SK-N-SH (cell line): ENCODE measurements at regions not wholly inside any gene's neighbourhood (a gene's known extent, or its start where the extent isn't known, plus 50 kb on each side); places are given as distances from the start of the nearest gene placed in this dataset.

Source experiments
- CTCF ChIA-PET: fragments of 300-600, 350-600 bp; formaldehyde crosslinking; extraction: SDS; loops from one replicate; lab custom pipeline; 2021; lab: Yijun Ruan, JAX
- POLR2A ChIA-PET: fragments of 350-600 bp; sonication (Branson Sonifier 250); formaldehyde crosslinking; extraction: SDS; loops from one replicate; lab custom pipeline; 2020; ENCODE audit warnings: antibody characterized with exemption, inconsistent platforms; lab: Yijun Ruan, JAX
- DNase-seq: peaks from one replicate; pipeline ENCODE4 v3.0.0; 2012
- H2AFZ ChIP-seq: fragments of 200-600 bp; sonication (generic); 2 replicates; pipeline ENCODE4 v1.8.1; 2016; ENCODE audit warnings: antibody characterized with exemption, mild to moderate bottlenecking, low read depth
- H3F3A ChIP-seq: fragments of 200-600 bp; sonication (generic); replicated peaks from 2 replicates; pipeline ENCODE3; 2016; ENCODE audit warnings: antibody characterized with exemption, mild to moderate bottlenecking; ENCODE audit not compliant: insufficient read depth
- H3K27ac ChIP-seq, 2 experiments: fragments of 200-500 bp in 1 of 2; fragments of 200-600 bp in 1 of 2; sonication (Bioruptor generic) in 1 of 2; sonication (generic), shearing (Covaris generic) in 1 of 2; 2 replicates each; pipeline versions ENCODE4 v1.5.1 to v1.6.1; 2014 to 2016; ENCODE audit warnings: low read depth in 2 of 2, inconsistent platforms in 1 of 2, low read length in 1 of 2, mild to moderate bottlenecking in 1 of 2, mixed read lengths in 1 of 2
- H3K27me3 ChIP-seq: fragments of 200-600 bp; sonication (generic), shearing (Covaris generic); 2 replicates; pipeline ENCODE4 v1.6.1; 2016; ENCODE audit warnings: mixed run types; ENCODE audit not compliant: insufficient read depth
- H3K36me3 ChIP-seq, 2 experiments: fragments of 200-500 bp in 1 of 2; fragments of 200-600 bp in 1 of 2; sonication (Bioruptor generic) in 1 of 2; sonication (generic) in 1 of 2; replicated peaks in 1 of 2; 2 replicates each; pipeline versions ENCODE3 to v1.5.1; 2014 to 2016; ENCODE audit warnings: low read length in 1 of 2, mild to moderate bottlenecking in 1 of 2; ENCODE audit not compliant: insufficient read depth in 2 of 2, control insufficient read depth in 1 of 2
- H3K4me1 ChIP-seq, 2 experiments: fragments of 200-500 bp in 1 of 2; fragments of 200-600 bp in 1 of 2; sonication (Bioruptor generic) in 1 of 2; sonication (generic), shearing (Covaris generic) in 1 of 2; 2 replicates each; pipeline versions ENCODE4 v1.5.1 to v1.6.1; 2014 to 2016; ENCODE audit warnings: low read depth in 1 of 2, low read length in 1 of 2, mixed run types in 1 of 2; ENCODE audit not compliant: insufficient read depth in 2 of 2, control insufficient read depth in 1 of 2
- H3K4me2 ChIP-seq: fragments of 200-600 bp; sonication (generic), shearing (Covaris generic); 2 replicates; pipeline ENCODE4 v1.6.1; 2017; ENCODE audit warnings: mixed run types
- H3K4me3 ChIP-seq, 2 experiments: fragments of 200-500 bp in 1 of 2; fragments of 200-600 bp in 1 of 2; sonication (Bioruptor generic) in 1 of 2; sonication (generic), shearing (Covaris generic) in 1 of 2; 2 replicates each; pipeline versions ENCODE4 v1.5.1 to v1.8.1; 2014 to 2016; ENCODE audit warnings: low read depth in 2 of 2, inconsistent platforms in 1 of 2, low read length in 1 of 2, mild to moderate bottlenecking in 1 of 2, mixed read lengths in 1 of 2, moderate library complexity in 1 of 2
- H3K79me2 ChIP-seq: fragments of 200-600 bp; sonication (generic); 2 replicates; pipeline ENCODE4 v1.8.1; 2017; ENCODE audit warnings: mild to moderate bottlenecking; ENCODE audit not compliant: insufficient read depth
- H3K9ac ChIP-seq: fragments of 200-600 bp; sonication (generic); 2 replicates; pipeline ENCODE4 v1.6.1; 2017; ENCODE audit warnings: mixed run types
- H3K9me2 ChIP-seq: fragments of 200-600 bp; sonication (generic); 2 replicates; pipeline ENCODE4 v1.6.1; 2017; ENCODE audit warnings: mixed run types
- H3K9me3 ChIP-seq: fragments of 200-600 bp; sonication (generic); 2 replicates; pipeline ENCODE4 v1.6.1; 2017; ENCODE audit warnings: mixed run types, mild to moderate bottlenecking, moderate library complexity
- H4K20me1 ChIP-seq: fragments of 200-600 bp; sonication (generic); 2 replicates; pipeline ENCODE4 v1.6.1; 2017; ENCODE audit warnings: mild to moderate bottlenecking, mixed run types; ENCODE audit not compliant: insufficient read depth
- CHD2 ChIP-seq: fragments of 150-350 bp; IDR thresholded peaks from 2 replicates; pipeline ENCODE4 v1.6.1; 2018; ENCODE audit warnings: low read length; ENCODE audit not compliant: partially characterized antibody
- EZH2phosphoT487 ChIP-seq: fragments of 200-600 bp; sonication (generic); IDR thresholded peaks from 2 replicates; pipeline ENCODE4 v1.6.1; 2017; ENCODE audit warnings: low read depth, mixed run types, mild to moderate bottlenecking, antibody characterized with exemption, moderate library complexity, borderline replicate concordance
- FOSL2 ChIP-seq: IDR thresholded peaks from 2 replicates; pipeline ENCODE4 v1.4.0; 2012; ENCODE audit warnings: low read depth, mild to moderate bottlenecking, moderate library complexity, borderline replicate concordance
- FOXJ3 ChIP-seq: sonication (generic); formaldehyde crosslinking; IDR thresholded peaks from 2 replicates; pipeline ENCODE4 v1.5.1; 2020; ENCODE audit warnings: mild to moderate bottlenecking, missing genetic modification reagents
- GABPA ChIP-seq: IDR thresholded peaks from 2 replicates; pipeline ENCODE4 v1.4.0; 2012; ENCODE audit warnings: low read depth, mild to moderate bottlenecking
- IRF3 ChIP-seq: fragments of 150-350 bp; IDR thresholded peaks from 2 replicates; pipeline ENCODE4 v1.6.1; 2016; ENCODE audit warnings: mild to moderate bottlenecking, low read depth, low read length
- JUND ChIP-seq: IDR thresholded peaks from 2 replicates; pipeline ENCODE4 v1.4.0; 2012
- MEF2A ChIP-seq: IDR thresholded peaks from 2 replicates; pipeline ENCODE4 v1.4.0; 2012; ENCODE audit warnings: low read depth, borderline replicate concordance
- NRF1 ChIP-seq: IDR thresholded peaks from 2 replicates; pipeline ENCODE4 v1.6.1; 2012; ENCODE audit warnings: low read depth, mild to moderate bottlenecking, low read length
- PBX3 ChIP-seq: IDR thresholded peaks from 2 replicates; pipeline ENCODE4; 2012
- RCOR1 ChIP-seq: fragments of 150-350 bp; IDR thresholded peaks from 2 replicates; pipeline ENCODE4 v1.6.1; 2017; ENCODE audit warnings: antibody characterized with exemption, low read length
- REST ChIP-seq: IDR thresholded peaks from 2 replicates; pipeline ENCODE4 v1.6.1; 2012; ENCODE audit warnings: mild to moderate bottlenecking, low read depth, low read length, moderate library complexity
- RXRA ChIP-seq: IDR thresholded peaks from 2 replicates; pipeline ENCODE4 v1.4.0; 2012; ENCODE audit warnings: low read depth, mild to moderate bottlenecking, borderline replicate concordance
- SMC3 ChIP-seq: IDR thresholded peaks from 2 replicates; pipeline ENCODE4 v1.6.1; 2012; ENCODE audit warnings: low read depth, low read length, improper control_type of control experiment
- TAF1 ChIP-seq: IDR thresholded peaks from 2 replicates; pipeline ENCODE4 v1.6.1; 2012; ENCODE audit warnings: low read depth, mild to moderate bottlenecking, low read length, moderate library complexity, borderline replicate concordance
- TEAD4 ChIP-seq: IDR thresholded peaks from 2 replicates; pipeline ENCODE4 v1.4.0; 2012; ENCODE audit warnings: mild to moderate bottlenecking, borderline replicate concordance; ENCODE audit not compliant: insufficient read depth
- USF2 ChIP-seq: fragments of 150-350 bp; IDR thresholded peaks from 2 replicates; pipeline ENCODE4 v1.6.1; 2017; ENCODE audit warnings: antibody characterized with exemption, low read length, low read depth, borderline replicate concordance
- YY1 ChIP-seq: IDR thresholded peaks from 2 replicates; pipeline ENCODE4 v1.4.0; 2012; ENCODE audit warnings: low read depth, mild to moderate bottlenecking
- WGBS: methylation state at CpG from one replicate; pipeline ENCODE4 v1.1.6; 2017; ENCODE audit warnings: low lambda C conversion rate; 5-methylcytosine and 5-hydroxymethylcytosine counted together

GRCh38 chr13:54394908-54395307 is 1366.3 kb downstream of the OLFM4 start:
- no peaks in the 10 kb centered on the region for H4K20me1 ChIP-seq
- no peak overlapping the region for H3K4me2 ChIP-seq
- H3F3A ChIP-seq: no peaks in the 10 kb centered on the region
- no peak overlapping the region for H3K27ac ChIP-seq
- H3K9me3 ChIP-seq: peaks cover 3% of the 10 kb centered on the region; the same call in 1 of the 2 replicates
- H3K9ac ChIP-seq: no peak overlapping the region
- H3K9me2 ChIP-seq: no peaks in the 10 kb centered on the region
- no peaks in the 10 kb centered on the region for H3K36me3 ChIP-seq
- no peaks in the 10 kb centered on the region for H3K27me3 ChIP-seq
- no peak for TF ChIP-seq GABPA
- no peak for TF ChIP-seq USF2
- no peak for TF ChIP-seq IRF3
- TF ChIP-seq FOSL2: no peak
- TF ChIP-seq JUND: no peak
- no peak for TF ChIP-seq PBX3
- no peak for TF ChIP-seq EZH2phosphoT487
- no peaks in the 10 kb centered on the region for H3K79me2 ChIP-seq
- POLR2A ChIA-PET: no interaction called here
- H3K4me3 ChIP-seq: no peak overlapping the region
- WGBS: 41% methylated on average over 6 of the region's 6 CpGs
- H3K4me1 ChIP-seq: no peaks in the 10 kb centered on the region
- H2AFZ ChIP-seq: 0 out of 2 replicates have a peak overlapping the region, but pooled peaks have one; percentile 46
- CTCF ChIA-PET: no interaction called here
- no peak for DNase-seq

- no peaks in the 10 kb centered on the region for H3K4me1 ChIP-seq
- no peak for TF ChIP-seq SMC3
- TF ChIP-seq MEF2A: no peak
- no peak for TF ChIP-seq YY1
- TF ChIP-seq REST: no peak
- no peak for TF ChIP-seq CHD2
- TF ChIP-seq IRF3: no peak
- TF ChIP-seq RXRA: no peak
- TF ChIP-seq GABPA: no peak
- TF ChIP-seq NRF1: no peak
- no peak for TF ChIP-seq RCOR1
- no peak for TF ChIP-seq TEAD4
- no peak for TF ChIP-seq TAF1
- no peak for TF ChIP-seq FOXJ3 (CRISPR knock-in tag)
- TF ChIP-seq USF2: no peak
- TF ChIP-seq, all 33 proteins: peak for 0
- Histone ChIP-seq H3K9ac (no peak overlapping the region), H3K9me3 (no peaks in the 10 kb centered on the region), H3K27ac (no peak overlapping the region), H2AFZ (no peak overlapping the region), H3F3A (no peaks in the 10 kb centered on the region), H3K9me2 (no peaks in the 10 kb centered on the region), H3K4me2 (no peak overlapping the region), H3K27me3 (no peaks in the 10 kb centered on the region), H3K36me3 (no peaks in the 10 kb centered on the region), H3K79me2 (no peaks in the 10 kb centered on the region), H4K20me1 (no peaks in the 10 kb centered on the region), H3K4me3 (no peak overlapping the region)
- DNase-seq: no peak
- POLR2A ChIA-PET: no interaction called here
- CTCF ChIA-PET: no interaction called here
- WGBS: 30% methylated on average over 1 of the region's 1 CpG
Measured at GRCh38 chr13:54402495-54402894, 1373.9 kb downstream of the OLFM4 start.
